ENCODE measurements at regions not wholly inside any gene's neighbourhood (a gene's known extent, or its start where the extent isn't known, plus 50 kb on each side); places are given as distances from the start of the nearest gene placed in this dataset.

DNA sequence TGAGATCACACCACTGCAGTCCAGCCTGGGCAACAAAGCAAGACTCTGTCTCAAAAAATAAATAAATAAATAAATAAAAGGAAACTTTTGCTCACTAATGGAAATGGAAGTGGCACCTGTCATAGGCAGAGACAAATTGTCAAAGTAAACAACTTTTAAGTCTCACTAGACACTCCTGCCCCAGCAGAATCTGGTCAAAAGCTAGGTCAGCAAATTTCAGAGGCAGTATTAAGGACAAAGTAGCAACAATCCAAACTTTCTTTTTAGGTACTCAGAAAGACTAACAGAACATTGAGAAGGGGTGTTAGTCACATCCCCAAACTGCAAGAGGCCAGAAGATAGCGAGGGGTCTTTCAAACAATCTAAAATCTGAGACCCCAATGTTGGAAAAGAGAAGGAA lies 101.4 kb upstream of the MSX2 start:
- H3K9me3 Mint-ChIP-seq = peaks cover 0 to 3% (median 0%) of the 10 kb centered on the region in 7 donors
- Histone ChIP-seq H3K4me1 (ENCODE audit: control insufficient read depth in 1 of 2, insufficient read depth in 2 of 2, low read length in 2 of 2) (no peaks in the 10 kb centered on the region), H2AFZ (ENCODE audit: insufficient read depth, low read depth, low read length, poor library complexity, severe bottlenecking) (no peak overlapping the region), H3K36me3 (replicated peaks in 1 of 2; ENCODE audit: control insufficient read depth in 1 of 2, insufficient read depth in 2 of 2, low read length in 2 of 2) (no peaks in the 10 kb centered on the region), H3K9ac (ENCODE audit: insufficient read depth, low read length, poor library complexity, severe bottlenecking) (no peak overlapping the region), H3K27me3 (ENCODE audit: control insufficient read depth in 2 of 2, insufficient read depth in 2 of 2, low read length in 2 of 2) (no peaks in the 10 kb centered on the region), H4K20me1 (ENCODE audit: insufficient read depth, low read length) (no peaks in the 10 kb centered on the region), H3K4me2 (replicated peaks; ENCODE audit: extremely low read depth, low read length, poor library complexity, severe bottlenecking) (no peak overlapping the region), H3K9me3 (replicated peaks in 1 of 2; ENCODE audit: control insufficient read depth in 1 of 2, insufficient read depth in 1 of 2, low read length in 2 of 2) (no peaks in the 10 kb centered on the region), H3K79me2 (ENCODE audit: insufficient read depth, low read length) (no peaks in the 10 kb centered on the region), H3K4me3 (replicated peaks in 1 of 3; ENCODE audit: low read depth in 2 of 3, low read length in 3 of 3) (no peak overlapping the region), H3K27ac (ENCODE audit: low read depth in 1 of 2, low read length in 2 of 2) (no peak overlapping the region)
- H3K36me3 Mint-ChIP-seq = no peaks in the 10 kb centered on the region
- no peak overlapping the region for H3K27ac Mint-ChIP-seq
- WGBS (ENCODE audit: insufficient coverage) = no CpG with 5 or more reads among the region's 1 CpG
- no peak overlapping the region for H3K4me3 Mint-ChIP-seq
- TF ChIP-seq, protein P1, sequence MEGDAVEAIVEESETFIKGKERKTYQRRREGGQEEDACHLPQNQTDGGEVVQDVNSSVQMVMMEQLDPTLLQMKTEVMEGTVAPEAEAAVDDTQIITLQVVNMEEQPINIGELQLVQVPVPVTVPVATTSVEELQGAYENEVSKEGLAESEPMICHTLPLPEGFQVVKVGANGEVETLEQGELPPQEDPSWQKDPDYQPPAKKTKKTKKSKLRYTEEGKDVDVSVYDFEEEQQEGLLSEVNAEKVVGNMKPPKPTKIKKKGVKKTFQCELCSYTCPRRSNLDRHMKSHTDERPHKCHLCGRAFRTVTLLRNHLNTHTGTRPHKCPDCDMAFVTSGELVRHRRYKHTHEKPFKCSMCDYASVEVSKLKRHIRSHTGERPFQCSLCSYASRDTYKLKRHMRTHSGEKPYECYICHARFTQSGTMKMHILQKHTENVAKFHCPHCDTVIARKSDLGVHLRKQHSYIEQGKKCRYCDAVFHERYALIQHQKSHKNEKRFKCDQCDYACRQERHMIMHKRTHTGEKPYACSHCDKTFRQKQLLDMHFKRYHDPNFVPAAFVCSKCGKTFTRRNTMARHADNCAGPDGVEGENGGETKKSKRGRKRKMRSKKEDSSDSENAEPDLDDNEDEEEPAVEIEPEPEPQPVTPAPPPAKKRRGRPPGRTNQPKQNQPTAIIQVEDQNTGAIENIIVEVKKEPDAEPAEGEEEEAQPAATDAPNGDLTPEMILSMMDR (IDR thresholded peaks at IDR 0.05) = no peak
- no peaks in the 10 kb centered on the region for H3K4me1 Mint-ChIP-seq
- peaks cover 4 to 10% (median 5%) of the 10 kb centered on the region in 3 donors for H3K27me3 Mint-ChIP-seq (ENCODE audit: low read depth in 3 of 3)
- DNase-seq = no peak
- intact Hi-C loops (cut with micrococcal nuclease) = no loop called here

DNA sequence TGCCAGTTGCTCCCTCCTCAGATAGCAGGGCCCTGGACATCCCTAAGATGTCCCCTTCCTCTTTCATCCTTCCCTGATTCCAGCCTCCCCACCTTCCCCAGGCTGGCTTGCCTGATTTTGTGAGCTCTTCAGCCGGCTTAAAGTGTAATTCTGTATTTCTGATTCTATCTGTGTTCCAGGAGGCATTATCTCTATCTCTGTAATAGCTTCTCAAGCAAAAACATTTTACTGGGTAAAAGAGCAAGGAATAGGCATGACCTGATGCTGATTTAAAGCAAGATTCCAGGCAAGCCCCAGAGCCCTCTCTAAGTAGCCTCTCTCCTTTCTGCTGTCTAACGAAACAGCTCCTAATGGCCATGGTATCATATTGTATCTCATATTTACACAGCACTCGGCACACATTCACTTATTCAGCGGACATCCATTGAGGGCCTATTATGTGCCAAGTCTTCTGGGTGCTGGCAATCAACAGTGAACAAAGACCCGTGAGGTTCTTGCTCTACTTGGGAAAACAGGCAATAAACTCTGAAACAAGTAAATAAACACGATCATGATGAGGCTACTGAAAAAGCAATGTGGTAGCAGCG lies 100.9 kb upstream of the MSX2 start:
- Mint-ChIP-seq H3K9me3 (peaks cover 0 to 3% (median 0%) of the 10 kb centered on the region in 7 donors), H3K4me1 (no peaks in the 10 kb centered on the region), H3K27me3 (ENCODE audit: low read depth in 3 of 3) (peaks cover 5 to 9% (median 5%) of the 10 kb centered on the region in 3 donors), H3K27ac (no peak overlapping the region), H3K36me3 (no peaks in the 10 kb centered on the region), H3K4me3 (no peak overlapping the region)
- Histone ChIP-seq H3K4me1 (ENCODE audit: control insufficient read depth in 1 of 2, insufficient read depth in 2 of 2, low read length in 2 of 2) (no peaks in the 10 kb centered on the region), H3K27ac (ENCODE audit: low read depth in 1 of 2, low read length in 2 of 2) (no peak overlapping the region), H3K9me3 (replicated peaks in 1 of 2; ENCODE audit: control insufficient read depth in 1 of 2, insufficient read depth in 1 of 2, low read length in 2 of 2) (no peaks in the 10 kb centered on the region), H3K4me2 (replicated peaks; ENCODE audit: extremely low read depth, low read length, poor library complexity, severe bottlenecking) (no peak overlapping the region), H3K36me3 (replicated peaks in 1 of 2; ENCODE audit: control insufficient read depth in 1 of 2, insufficient read depth in 2 of 2, low read length in 2 of 2) (no peaks in the 10 kb centered on the region), H3K27me3 (ENCODE audit: control insufficient read depth in 2 of 2, insufficient read depth in 2 of 2, low read length in 2 of 2) (no peaks in the 10 kb centered on the region), H4K20me1 (ENCODE audit: insufficient read depth, low read length) (no peaks in the 10 kb centered on the region), H3K9ac (ENCODE audit: insufficient read depth, low read length, poor library complexity, severe bottlenecking) (no peak overlapping the region), H2AFZ (ENCODE audit: insufficient read depth, low read depth, low read length, poor library complexity, severe bottlenecking) (no peak overlapping the region), H3K4me3 (replicated peaks in 1 of 3; ENCODE audit: low read depth in 2 of 3, low read length in 3 of 3) (no peak overlapping the region), H3K79me2 (ENCODE audit: insufficient read depth, low read length) (no peaks in the 10 kb centered on the region)
- no peak for DNase-seq
- intact Hi-C loops (cut with micrococcal nuclease) = no loop called here
- WGBS (ENCODE audit: insufficient coverage) = 86% methylated on average over 5 of the region's 7 CpGs
- TF ChIP-seq, protein P1 (IDR thresholded peaks at IDR 0.05) = no peak

All from CD14-positive monocyte (primary cell).